GM13976 (cell line): ENCODE measurements at regions not wholly inside any gene's neighbourhood (a gene's known extent, or its start where the extent isn't known, plus 50 kb on each side); places are given as distances from the start of the nearest gene placed in this dataset.

Experiments used
- DNase-seq: peaks from one replicate; pipeline ENCODE4 v3.0.0; 2012; ENCODE audit warnings: low spot score
- in situ Hi-C: fragments of 300-500 bp; cut with MboI; formaldehyde crosslinking; loops from one replicate; pipeline ENCODE4 v1.12.0; 2022; ENCODE audit warnings: low sequenced_read_pairs, mixed read lengths, inconsistent platforms; ENCODE audit not compliant: unreplicated experiment
- TF ChIP-seq, protein P1 (sequence below): IDR thresholded peaks from 2 replicates; pipeline ENCODE4 v1.5.1; 2012; ENCODE audit warnings: borderline replicate concordance, mild to moderate bottlenecking; ENCODE audit not compliant: insufficient read depth; ENCODE audit errors: extremely low read depth, missing control alignments, control extremely low read depth

- DNase-seq = no peak
- TF ChIP-seq, protein P1, sequence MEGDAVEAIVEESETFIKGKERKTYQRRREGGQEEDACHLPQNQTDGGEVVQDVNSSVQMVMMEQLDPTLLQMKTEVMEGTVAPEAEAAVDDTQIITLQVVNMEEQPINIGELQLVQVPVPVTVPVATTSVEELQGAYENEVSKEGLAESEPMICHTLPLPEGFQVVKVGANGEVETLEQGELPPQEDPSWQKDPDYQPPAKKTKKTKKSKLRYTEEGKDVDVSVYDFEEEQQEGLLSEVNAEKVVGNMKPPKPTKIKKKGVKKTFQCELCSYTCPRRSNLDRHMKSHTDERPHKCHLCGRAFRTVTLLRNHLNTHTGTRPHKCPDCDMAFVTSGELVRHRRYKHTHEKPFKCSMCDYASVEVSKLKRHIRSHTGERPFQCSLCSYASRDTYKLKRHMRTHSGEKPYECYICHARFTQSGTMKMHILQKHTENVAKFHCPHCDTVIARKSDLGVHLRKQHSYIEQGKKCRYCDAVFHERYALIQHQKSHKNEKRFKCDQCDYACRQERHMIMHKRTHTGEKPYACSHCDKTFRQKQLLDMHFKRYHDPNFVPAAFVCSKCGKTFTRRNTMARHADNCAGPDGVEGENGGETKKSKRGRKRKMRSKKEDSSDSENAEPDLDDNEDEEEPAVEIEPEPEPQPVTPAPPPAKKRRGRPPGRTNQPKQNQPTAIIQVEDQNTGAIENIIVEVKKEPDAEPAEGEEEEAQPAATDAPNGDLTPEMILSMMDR = no peak
- in situ Hi-C loops = no loop called here
Observed at GRCh38 chr1:208640295-208640694, 396.1 kb upstream of the PLXNA2 start.

- DNase-seq = no peak
- TF ChIP-seq, protein P1 = no peak
- in situ Hi-C loops = no loop called here
Observed at GRCh38 chr1:208641579-208642280, 397.5 kb upstream of the PLXNA2 start.

- TF ChIP-seq, protein P1 = no peak
- DNase-seq = no peak
- in situ Hi-C loops = no loop called here
Observed at GRCh38 chr1:208643005-208643597, 398.9 kb upstream of the PLXNA2 start.

GRCh38 chr1:208644401-208645160 is 400.4 kb upstream of the PLXNA2 start:
- TF ChIP-seq, protein P1 = no peak
- in situ Hi-C loops = no loop called here
- no peak for DNase-seq

DNA sequence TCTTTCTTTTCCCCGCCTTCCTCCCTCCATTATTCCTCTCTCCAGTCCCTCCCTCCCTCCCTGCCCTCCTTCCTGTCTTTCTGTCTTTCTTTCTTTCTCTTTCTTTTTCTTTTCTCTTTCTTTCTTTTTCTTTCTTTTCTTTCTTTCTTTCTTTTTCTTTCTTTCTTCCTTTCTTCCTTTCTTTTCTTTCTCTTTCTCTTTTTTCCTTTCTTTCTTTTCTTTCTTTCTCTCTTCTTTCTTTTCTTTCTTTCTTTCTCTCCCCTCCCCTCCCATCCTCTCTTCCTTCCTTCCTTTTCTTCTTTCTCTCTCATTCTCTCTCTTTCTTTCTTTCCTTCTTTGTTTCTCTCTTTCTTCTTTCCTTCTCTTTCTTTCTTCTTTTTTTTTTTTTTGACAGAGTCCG is 402.2 kb upstream of the PLXNA2 start:
- TF ChIP-seq, protein P1 = no peak
- in situ Hi-C loops = no loop called here
- DNase-seq = no peak

DNA sequence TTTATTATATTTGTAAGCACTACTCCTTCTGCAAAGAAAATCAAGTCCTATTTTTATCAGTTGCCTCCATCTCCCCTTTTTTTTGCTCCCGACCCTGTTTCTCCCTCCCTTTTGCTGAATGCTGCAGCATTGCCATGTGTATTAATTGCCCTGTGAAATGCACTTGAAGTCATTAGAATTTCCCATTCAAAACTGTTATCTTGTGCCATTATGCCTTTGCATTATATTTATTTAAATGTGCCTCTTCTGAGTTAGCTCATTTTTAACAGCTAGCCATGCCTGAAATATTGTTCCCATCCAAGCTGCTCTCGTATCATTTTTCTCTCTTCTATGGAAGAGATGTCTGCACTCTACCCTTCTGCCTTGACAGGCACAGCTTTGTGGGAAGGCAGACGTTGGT is 404.0 kb upstream of the PLXNA2 start:
- TF ChIP-seq, protein P1 = no peak
- DNase-seq = no peak
- in situ Hi-C loops = no loop called here
